ENCODE measurements at regions not wholly inside any gene's neighbourhood (a gene's known extent, or its start where the extent isn't known, plus 50 kb on each side); places are given as distances from the start of the nearest gene placed in this dataset.
A peak's percentile ranks its signal among the peaks of the same experiment; 100 is the strongest.

DNA sequence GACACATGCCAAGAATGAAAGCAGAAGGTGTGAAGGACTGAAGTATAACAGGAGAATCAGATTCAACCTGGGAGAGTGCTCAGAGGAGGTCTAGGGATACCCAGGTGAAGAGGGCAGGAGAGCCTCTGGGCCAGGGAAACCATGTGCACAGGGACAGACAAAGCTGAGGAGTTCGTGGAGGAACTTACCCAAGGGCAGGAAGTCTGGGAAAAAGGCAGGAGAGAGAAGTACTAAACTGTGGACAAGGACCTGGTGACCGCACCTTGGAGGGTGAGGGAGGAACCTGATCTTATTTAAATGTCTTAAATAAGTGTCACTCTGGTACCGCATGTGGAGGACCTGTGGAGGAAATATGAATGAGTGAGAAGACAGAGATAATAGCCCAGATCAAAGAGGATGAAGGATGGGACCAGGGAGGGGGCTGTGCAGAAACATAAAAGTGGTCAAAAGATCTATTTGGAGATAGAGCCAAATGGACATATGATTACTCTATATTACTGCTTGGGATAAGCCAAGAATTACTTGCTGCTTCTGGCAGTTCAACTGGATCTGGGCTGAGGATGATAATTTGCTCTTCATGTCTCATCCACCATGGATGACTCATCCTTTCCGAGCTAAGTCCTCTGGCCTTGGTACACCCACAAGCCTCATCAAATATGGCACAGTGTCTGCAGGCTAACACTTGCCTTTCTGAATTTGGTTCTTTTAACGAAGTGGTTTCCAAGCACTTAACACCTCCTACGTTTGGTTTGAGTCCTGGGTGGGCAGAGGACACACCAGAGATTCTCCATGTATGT is 116.9 kb upstream of the NMNAT3 start:
- ATAC-seq (no peak), DNase-seq (ENCODE audit: extremely low read depth in 1 of 4, low spot score in 3 of 4) (peak in 1 of 4 experiments; percentile 4), FAIRE-seq (no peak)
- Histone ChIP-seq H3K9me1 (ENCODE audit: control insufficient read depth, insufficient read depth, low read length) (no peaks in the 10 kb centered on the region), H3K79me2 (ENCODE audit: control insufficient read depth, insufficient read depth, low read length) (no peaks in the 10 kb centered on the region), H3K27ac (ENCODE audit: extremely low read depth, low read depth, low read length) (no peak overlapping the region), H3K27me3 (ENCODE audit: control insufficient read depth in 2 of 2, insufficient read depth in 2 of 2, low read length in 2 of 2) (no peaks in the 10 kb centered on the region), H3K9me3 (replicated peaks; ENCODE audit: control insufficient read depth, insufficient read depth, low read depth, low read length) (no peaks in the 10 kb centered on the region), H3K4me3 (no peak overlapping the region), H3K4me2 (ENCODE audit: insufficient read depth, low read length) (no peak overlapping the region), H2AFZ (ENCODE audit: low read depth, low read length) (no peak overlapping the region), H4K20me1 (replicated peaks; ENCODE audit: control insufficient read depth, insufficient read depth, low read length) (no peaks in the 10 kb centered on the region; the same call in 1 of the 2 replicates), H3K36me3 (ENCODE audit: control insufficient read depth, insufficient read depth, low read length) (no peaks in the 10 kb centered on the region), H3K4me1 (replicated peaks in 1 of 2; ENCODE audit: control insufficient read depth in 2 of 2, insufficient read depth in 2 of 2, low read length in 2 of 2) (no peaks in the 10 kb centered on the region), H3K9ac (ENCODE audit: insufficient read depth in 1 of 2, low read depth in 2 of 2, low read length in 2 of 2) (no peak overlapping the region)
- ChIA-PET POLR2A (no interaction called here), CTCF (ENCODE audit: low intra/inter-chr PET ratio) (no interaction called here)
- in situ Hi-C loops (cut with MboI) (no loop called here), intact Hi-C loops (cut with micrococcal nuclease) (no loop called here)
- no TSS peak for BruUV-seq (replicated peaks)
- WGBS (ENCODE audit: insufficient coverage, low coverage, missing lambda C conversion rate), result 0% methylated on average over 6 of the region's 6 CpGs
- TF ChIP-seq CHAMP1 (IDR thresholded peaks at IDR 0.05) (no peak), JUNB (CRISPR knock-in tag; conservative IDR thresholded peaks at IDR 0.05) (0 out of 2 replicates have a peak, but pooled peaks have one; percentile 54), MXD1 (CRISPR knock-in tag; IDR thresholded peaks at IDR 0.05; ENCODE audit: borderline replicate concordance, poor library complexity, severe bottlenecking) (no peak), BMI1 (IDR thresholded peaks at IDR 0.05; ENCODE audit: low read length) (no peak), TAF7 (tag; IDR thresholded peaks at IDR 0.05) (no peak), JUND (IDR thresholded peaks at IDR 0.05; ENCODE audit: borderline replicate concordance, low read depth, low read length) (peak; percentile 64; the same call in 1 of the 2 replicates), JUND (tag; IDR thresholded peaks at IDR 0.05; ENCODE audit: borderline replicate concordance, low read depth, low read length) (peak; percentile 74), DPF2 (IDR thresholded peaks at IDR 0.05) (no peak), ZNF699 (CRISPR knock-in tag; IDR thresholded peaks at IDR 0.05; ENCODE audit: insufficient replicate concordance) (no peak), ZNF146 (CRISPR knock-in tag; IDR thresholded peaks at IDR 0.05; ENCODE audit: unreplicated experiment) (no peak), ZNF449 (CRISPR knock-in tag; IDR thresholded peaks at IDR 0.05) (no peak), ERF (CRISPR knock-in tag; IDR thresholded peaks at IDR 0.05) (no peak), CBFA2T2 (conservative IDR thresholded peaks at IDR 0.05) (no peak), ZNF75A (CRISPR knock-in tag; IDR thresholded peaks at IDR 0.05) (no peak), BACH1 (tag; IDR thresholded peaks at IDR 0.05) (no peak)
- TF ChIP-seq, protein P1, sequence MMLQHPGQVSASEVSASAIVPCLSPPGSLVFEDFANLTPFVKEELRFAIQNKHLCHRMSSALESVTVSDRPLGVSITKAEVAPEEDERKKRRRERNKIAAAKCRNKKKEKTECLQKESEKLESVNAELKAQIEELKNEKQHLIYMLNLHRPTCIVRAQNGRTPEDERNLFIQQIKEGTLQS (IDR thresholded peaks at IDR 0.05), result peak; percentile 59
- TF ChIP-seq, protein P1 (CRISPR knock-in tag; conservative IDR thresholded peaks at IDR 0.05), result no peak
